ENCODE measurements at regions not wholly inside any gene's neighbourhood (a gene's known extent, or its start where the extent isn't known, plus 50 kb on each side); places are given as distances from the start of the nearest gene placed in this dataset.
A peak's percentile ranks its signal among the peaks of the same experiment; 100 is the strongest.

DNA sequence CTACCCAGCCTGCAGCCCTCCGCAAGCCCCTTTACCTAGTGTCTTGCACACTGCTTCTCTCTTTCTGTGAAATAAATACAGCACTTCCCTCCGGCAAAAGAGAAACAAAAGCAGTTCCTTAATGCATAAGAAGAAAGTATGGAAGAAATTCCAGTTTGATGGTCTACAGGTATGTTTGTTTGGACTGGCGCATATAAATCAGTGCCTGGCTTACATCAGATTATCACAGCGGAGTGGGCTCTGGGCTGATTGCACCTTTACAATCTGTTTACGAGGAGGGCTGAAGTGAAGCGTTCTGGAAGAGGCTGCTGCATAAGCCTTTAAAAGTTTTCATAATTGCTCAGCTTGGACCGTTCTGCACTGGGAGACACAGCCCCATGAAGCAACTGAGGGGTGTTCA, 153.5 kb upstream of the FOXF1 start:
- intact Hi-C loops (cut with DNase I, micrococcal nuclease), result no loop called here
- DNase-seq (no peak), ATAC-seq (no peak)

GRCh38 chr16:86357303-86357702, 153.0 kb upstream of the FOXF1 start:
- DNase-seq (no peak), ATAC-seq (no peak)
- intact Hi-C loops (cut with DNase I, micrococcal nuclease), result no loop called here

- DNase-seq, result no peak
- intact Hi-C loops (cut with DNase I, micrococcal nuclease), result no loop called here
- ATAC-seq, result no peak
These were observed 152.4 kb upstream of the FOXF1 start for GRCh38 chr16:86357950-86358349.

DNA sequence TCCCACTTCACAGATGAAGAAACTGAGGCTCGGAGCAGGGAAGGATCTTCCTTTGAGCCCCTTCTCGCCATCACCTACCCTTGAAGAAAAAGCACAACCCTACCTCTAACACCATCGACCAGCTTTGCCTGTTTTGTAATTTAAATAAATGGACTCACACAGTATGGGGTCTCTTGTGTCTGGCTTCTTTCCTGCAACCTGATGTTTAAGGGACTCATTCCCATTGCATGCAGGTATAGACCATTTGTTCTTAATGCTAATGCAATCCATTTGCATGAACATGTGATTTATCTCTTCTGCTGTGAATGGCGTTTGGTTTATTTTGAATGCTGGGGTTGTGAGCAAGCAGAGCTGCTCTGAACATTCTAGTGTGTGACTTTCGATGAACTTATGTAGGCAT, 150.8 kb upstream of the FOXF1 start:
- DNase-seq (no peak), ATAC-seq (no peak)
- intact Hi-C loops (cut with DNase I, micrococcal nuclease), result no loop called here

- ATAC-seq (no peak), DNase-seq (no peak)
- intact Hi-C loops (cut with DNase I, micrococcal nuclease), result no loop called here
These were observed 148.0 kb upstream of the FOXF1 start for GRCh38 chr16:86362155-86362849.

DNA sequence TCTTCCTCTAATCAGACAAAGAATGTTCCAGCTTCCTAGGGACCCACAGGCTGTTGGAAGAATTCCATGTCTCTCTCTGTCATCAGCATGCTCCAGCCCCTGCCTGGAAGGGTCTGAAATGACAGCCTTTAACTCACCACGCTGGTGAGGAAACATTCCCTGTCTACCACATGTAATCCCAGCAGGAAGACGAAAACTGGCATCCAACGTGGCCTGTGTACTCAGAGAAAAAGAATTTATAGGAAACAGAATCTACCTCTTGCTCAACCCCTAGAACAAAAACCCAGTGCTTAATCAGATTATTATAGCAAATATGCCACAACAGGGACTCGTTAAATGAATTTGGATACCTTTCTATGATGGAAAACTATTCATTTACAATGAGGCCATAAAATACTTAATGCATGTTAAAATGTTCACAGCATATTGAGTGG, 147.3 kb upstream of the FOXF1 start:
- ATAC-seq (no peak), DNase-seq (no peak)
- intact Hi-C loops (cut with DNase I, micrococcal nuclease), result no loop called here

DNA sequence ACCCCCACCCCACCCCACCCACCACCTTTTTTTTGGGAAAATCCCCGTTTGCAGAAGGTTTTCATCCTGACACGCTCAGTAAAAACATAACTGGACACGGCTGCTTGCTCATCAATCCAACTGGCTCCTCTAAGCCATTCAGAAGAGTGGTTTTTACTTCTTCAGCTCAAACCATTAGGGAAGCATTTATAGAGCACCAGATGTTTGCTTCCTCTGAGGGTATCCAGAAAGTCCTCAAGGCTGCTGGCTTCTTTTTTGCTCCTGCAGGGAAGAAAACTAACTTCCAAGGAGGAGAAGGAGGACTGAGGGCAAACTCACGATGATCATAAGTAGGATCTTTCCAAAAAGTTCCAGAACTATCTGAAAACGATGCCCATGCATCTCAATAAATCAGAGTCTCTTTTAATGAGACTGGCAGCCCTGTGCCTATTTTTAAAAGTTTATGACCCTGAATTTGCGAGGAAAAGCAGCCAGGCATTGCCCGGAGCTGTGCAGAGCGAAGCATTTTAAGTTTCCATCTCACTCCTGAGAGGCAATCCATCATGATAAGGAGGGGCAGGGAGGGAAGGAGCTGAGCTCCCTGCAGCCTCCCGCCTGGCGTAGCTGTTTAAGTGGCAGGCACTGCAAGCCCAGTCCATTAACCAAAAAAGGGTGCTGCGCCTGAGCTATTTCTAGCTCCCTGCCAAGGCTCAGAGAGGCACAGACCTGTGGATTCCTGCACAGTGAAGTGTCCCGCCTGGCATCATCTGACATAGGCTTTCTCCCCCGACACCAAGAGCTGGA, 146.3 kb upstream of the FOXF1 start:
- intact Hi-C loops (cut with DNase I, micrococcal nuclease), result no loop called here
- peak in 1 of 2 donors; percentile 69 for DNase-seq
- ATAC-seq, result peak; percentile 23

DNA sequence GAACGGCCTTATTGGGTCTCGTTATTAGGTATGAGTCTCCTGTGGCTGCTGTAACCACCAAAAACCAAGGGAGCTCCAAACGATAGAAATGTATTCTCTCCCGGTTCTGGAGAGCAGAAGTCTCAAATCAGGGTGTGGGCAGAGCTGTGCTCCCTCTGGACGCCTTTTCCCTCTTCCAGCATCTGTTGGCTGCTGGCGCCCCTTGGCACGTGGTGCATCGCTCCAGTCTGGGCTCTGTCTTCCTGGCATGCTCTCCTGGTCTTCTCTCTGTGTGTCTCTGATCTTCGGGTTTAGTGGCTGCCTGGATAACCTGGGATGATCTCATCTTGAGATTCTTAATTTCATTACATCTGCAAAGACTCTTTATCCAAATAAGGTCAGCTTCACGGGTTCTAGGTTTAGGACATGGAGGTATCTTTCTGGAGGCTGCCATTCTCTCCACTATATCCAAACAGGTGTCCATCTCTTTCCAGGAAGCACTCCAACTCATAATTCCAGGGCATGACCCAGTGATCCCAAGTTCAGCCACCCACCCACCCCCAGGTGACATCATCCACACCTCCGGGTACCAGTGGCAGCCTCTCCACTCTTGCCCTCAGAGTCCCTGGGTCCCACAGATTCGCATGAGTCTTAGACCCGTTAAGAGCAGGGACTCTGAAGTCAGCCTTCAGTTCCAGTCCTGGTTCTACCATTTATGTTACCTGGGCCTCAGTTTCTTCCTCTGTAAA, 145.5 kb upstream of the FOXF1 start:
- intact Hi-C loops (cut with DNase I, micrococcal nuclease), result no loop called here
- no peak for ATAC-seq
- DNase-seq, result no peak

- intact Hi-C loops (cut with DNase I, micrococcal nuclease), result no loop called here
- ATAC-seq (no peak), DNase-seq (no peak)
These were observed 144.6 kb upstream of the FOXF1 start for GRCh38 chr16:86365513-86366273.

DNA sequence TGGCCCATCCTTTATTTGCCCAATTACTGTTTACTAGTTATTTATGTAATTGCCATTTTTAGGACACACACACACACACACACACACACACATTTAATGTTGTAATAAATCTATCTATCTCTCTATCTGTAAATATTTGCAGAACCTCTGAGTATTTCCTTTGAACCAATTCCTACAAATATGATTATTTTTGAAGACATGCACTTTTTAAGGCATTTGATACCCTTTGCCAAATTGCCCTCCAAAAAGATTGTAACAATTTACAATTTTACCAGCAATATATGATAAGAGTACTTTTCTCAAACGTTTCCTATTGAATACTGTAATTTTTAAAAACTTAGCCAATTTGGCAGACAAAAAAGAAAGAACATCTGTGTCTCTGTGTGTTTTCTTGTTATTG, 143.8 kb upstream of the FOXF1 start:
- ATAC-seq, result no peak
- DNase-seq, result no peak
- intact Hi-C loops (cut with DNase I, micrococcal nuclease), result no loop called here

DNA sequence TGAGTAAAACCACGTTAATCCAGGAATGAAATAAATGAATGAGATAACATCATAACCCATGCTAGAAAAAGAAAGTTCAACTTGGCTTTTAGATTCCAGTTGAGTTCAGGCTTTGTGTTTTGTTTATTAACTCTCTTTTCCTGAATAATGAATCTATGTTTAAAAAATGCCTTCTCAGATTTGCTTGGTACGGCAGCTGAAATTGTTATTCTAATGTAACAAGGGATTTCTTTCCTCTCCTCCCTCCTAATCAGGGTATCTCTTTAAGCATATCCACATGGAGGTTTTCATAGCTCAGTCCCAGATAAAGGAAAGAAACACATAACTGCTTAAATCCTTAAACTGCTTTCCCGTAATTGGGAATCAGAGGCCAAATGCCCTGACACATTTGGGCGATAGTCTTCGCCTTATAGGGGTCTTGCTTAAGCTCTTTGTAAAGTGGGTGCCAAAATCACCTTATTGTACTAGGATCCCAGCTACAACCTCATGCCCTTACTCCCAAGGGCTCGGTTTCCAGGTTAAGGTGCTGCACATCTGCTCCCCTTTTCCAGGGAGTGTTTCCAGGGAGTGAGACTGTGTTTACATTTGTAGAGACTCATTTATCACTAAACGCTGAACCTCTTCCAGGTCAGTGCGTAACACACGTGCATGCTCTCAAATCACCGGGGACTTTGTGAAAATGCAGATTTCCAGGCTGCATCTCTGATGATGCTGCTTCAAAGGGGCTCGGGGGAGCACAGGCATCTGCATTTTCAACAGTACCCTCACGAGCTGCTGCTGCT, 142.8 kb upstream of the FOXF1 start:
- intact Hi-C loops (cut with DNase I, micrococcal nuclease), result no loop called here
- ATAC-seq (no peak), DNase-seq (no peak)

DNA sequence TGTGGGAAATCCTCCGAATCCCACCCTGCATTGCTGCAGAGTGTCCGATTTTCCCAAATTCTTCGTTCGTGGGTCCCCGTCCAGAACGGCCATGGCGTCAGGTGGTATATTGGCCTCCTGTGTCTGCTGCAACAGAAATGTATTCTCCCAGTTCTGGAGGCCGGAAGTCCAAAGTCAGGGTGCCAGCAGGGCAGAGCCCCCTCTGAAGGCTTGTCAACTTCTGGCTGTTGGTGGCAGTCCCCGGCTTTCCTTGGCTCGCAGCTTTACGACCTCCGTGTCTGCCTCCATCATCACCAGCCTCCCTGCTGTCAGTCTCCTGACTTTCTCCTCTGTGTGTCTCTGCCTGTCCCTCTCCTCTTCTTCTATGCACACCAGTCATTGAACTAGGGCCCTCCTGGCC, 142.1 kb upstream of the FOXF1 start:
- intact Hi-C loops (cut with DNase I, micrococcal nuclease), result no loop called here
- DNase-seq (no peak), ATAC-seq (no peak)

DNA sequence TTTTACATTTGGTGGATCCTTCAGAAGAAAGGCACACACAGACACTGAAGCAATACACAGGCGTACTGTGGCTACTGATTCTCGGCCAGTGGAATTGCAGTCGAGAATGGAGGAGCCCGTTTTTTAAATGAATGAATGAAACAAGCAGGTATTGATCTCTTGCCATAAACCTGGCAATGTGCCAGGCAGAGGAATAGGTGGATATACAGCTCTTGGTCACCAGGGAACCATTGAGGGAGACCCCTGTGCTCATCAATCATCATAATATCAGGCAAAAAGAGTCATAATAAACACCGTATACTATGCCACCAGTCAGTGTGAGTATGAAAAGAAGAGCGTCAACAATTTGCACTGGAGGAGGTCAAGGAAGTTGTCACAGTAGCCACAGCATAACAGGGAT, 140.3 kb upstream of the FOXF1 start:
- intact Hi-C loops (cut with DNase I, micrococcal nuclease), result no loop called here
- DNase-seq, result no peak
- no peak for ATAC-seq

- DNase-seq, result no peak
- no peak for ATAC-seq
- intact Hi-C loops (cut with DNase I, micrococcal nuclease), result no loop called here
These were observed 139.1 kb upstream of the FOXF1 start for GRCh38 chr16:86371083-86371803.

DNA sequence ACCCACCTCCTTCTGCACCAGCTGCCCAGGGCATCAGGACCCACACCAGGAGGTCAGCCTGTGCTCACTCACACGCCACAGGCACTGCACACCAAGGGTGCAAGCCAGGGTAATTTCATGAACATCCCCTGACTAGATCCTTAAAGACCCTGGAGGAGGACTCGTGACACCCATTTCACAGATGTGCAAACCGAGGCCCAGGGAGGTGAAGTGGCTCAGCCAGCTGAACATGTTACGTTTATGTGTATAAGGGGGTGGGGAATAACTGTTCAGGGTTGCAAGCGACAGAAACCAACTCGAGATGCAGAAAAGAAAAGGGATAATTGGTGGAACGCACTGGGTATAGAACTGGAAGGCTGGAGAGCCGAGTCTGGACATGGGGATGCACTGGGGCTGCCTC, 138.1 kb upstream of the FOXF1 start:
- ATAC-seq, result no peak
- intact Hi-C loops (cut with DNase I, micrococcal nuclease), result no loop called here
- no peak for DNase-seq

GRCh38 chr16:86373276-86373901, 136.9 kb upstream of the FOXF1 start:
- intact Hi-C loops (cut with DNase I, micrococcal nuclease), result no loop called here

DNA sequence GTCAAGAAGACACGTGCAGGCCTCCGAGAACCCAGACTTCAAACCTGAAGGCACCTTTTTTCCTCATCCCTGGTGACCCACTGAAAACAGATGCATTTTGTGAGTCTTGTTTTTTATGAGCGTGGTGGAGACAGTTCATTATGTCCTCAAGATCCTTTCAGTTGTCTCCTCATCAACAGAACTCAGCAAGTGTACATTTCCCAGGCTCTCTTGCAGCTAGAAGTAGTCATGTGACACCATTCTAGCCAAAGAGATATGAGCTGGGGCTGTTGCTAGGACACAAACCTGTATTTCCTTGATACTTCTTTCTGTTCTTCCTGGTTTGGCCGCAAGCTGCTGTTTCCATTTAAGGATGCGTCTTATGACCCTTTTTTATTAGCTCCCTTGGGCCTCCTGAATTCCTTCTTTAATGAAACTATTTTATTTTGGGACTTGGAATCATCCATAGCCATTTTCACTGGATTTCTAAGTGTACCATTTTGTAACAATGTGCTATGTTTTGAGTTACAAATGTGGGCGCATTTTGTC, 135.7 kb upstream of the FOXF1 start:
- DNase-seq, result no peak
- intact Hi-C loops (cut with DNase I, micrococcal nuclease), result no loop called here
- ATAC-seq, result no peak

More at GRCh38 chr16:86373276-86373901, 136.9 kb upstream of the FOXF1 start:
- DNase-seq (no peak), ATAC-seq (no peak)
